ENCODE measurements at regions not wholly inside any gene's neighbourhood (a gene's known extent, or its start where the extent isn't known, plus 50 kb on each side); places are given as distances from the start of the nearest gene placed in this dataset.

GRCh38 chr5:56482363-56482762 lies 249.2 kb upstream of the ANKRD55 start:
- no peak for DNase-seq (ENCODE audit: low read depth in 2 of 2)

- DNase-seq (ENCODE audit: low read depth in 2 of 2) = peak in 1 of 2 experiments; percentile 7
These were observed 248.6 kb upstream of the ANKRD55 start for GRCh38 chr5:56481428-56482357.

- DNase-seq (ENCODE audit: low read depth in 2 of 2) = peak in 1 of 2 experiments; percentile 18
These were observed 247.7 kb upstream of the ANKRD55 start for GRCh38 chr5:56480705-56481427.

GRCh38 chr5:56480078-56480704 lies 247.1 kb upstream of the ANKRD55 start:
- no peak for DNase-seq (ENCODE audit: low read depth in 2 of 2)

DNA sequence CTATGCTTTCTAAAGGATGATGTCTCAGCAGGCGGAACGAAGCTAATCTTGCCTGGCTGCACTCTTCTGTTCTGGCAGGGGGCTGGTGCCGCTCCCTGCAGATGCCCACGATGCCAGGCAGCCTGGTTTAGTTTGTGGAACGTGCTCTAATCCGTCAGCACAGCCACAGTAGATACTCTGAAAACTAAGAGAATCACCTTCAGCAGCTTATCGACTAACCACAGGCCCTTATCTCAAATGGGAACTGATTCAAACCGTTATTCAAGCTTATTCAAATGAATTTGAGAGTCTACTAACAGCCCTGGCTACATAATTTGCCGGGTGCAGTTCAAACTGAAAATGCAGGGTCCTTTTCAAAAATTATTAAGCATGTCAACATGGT lies 246.6 kb upstream of the ANKRD55 start:
- no peak for DNase-seq (ENCODE audit: low read depth in 2 of 2)

DNA sequence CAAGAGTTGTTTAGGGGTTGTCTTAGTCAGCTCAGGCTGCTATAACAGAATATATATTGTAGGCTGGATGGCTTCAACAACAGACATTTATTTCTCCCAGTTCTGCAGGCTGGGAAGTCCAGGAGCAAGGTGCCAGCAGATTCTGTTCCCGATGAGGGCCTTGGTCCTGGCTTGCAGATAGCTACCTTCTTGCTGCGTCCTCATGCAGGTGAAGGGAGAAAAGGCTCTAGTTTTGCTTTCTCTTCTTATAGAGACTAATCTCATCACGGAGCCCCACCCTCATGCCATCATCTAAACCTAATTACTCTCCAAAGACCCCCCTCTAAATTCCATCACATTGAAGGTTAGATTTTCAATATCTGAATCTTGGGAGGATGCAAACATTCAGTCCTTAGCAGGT lies 246.0 kb upstream of the ANKRD55 start:
- DNase-seq (ENCODE audit: low read depth in 2 of 2) = no peak

DNA sequence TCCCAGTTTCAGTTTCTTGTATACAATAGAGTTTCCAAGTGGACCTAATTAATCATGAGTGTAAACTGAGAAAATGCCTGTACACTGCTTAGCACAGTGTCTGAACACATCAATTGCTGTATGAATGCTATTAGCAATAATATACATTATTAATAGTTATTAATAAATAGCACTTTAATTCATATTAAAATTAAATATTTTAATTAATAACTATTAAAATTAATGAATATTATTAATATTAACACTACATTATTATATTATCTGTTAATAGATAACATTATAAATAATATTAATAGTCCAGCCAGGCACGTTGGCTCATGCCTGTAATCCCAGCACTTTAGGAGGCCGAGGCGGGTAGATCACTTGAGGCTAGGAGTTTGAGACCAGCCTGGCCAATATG lies 244.9 kb upstream of the ANKRD55 start:
- DNase-seq (ENCODE audit: low read depth in 2 of 2) = no peak

GRCh38 chr5:56476487-56476856 lies 243.3 kb upstream of the ANKRD55 start:
- DNase-seq (ENCODE audit: low read depth in 2 of 2) = no peak

GRCh38 chr5:56475689-56476486 lies 242.8 kb upstream of the ANKRD55 start:
- no peak for DNase-seq (ENCODE audit: low read depth in 2 of 2)

GRCh38 chr5:56471707-56472106 lies 238.6 kb upstream of the ANKRD55 start:
- DNase-seq (ENCODE audit: low read depth in 2 of 2) = no peak

DNA sequence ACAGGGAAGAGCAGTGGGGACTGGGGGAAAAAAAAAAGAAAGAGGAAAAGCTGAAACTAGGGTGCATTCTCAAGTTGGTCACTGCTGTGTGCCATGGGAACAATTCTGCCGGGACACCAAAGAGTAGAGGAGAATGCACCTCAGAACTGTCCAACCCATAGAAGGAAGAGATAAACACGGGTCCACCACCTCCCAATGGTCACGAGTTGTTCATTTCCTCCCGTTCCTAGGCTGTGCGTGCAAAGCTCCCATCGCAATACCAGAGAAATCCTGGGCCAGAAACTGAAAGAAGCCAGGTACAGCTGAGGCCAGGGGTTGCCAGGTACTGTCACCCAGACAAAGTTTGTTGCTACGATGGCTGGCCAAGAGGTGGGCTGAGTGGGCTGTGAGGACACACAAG lies 236.9 kb upstream of the ANKRD55 start:
- DNase-seq (ENCODE audit: low read depth in 2 of 2) = no peak

DNA sequence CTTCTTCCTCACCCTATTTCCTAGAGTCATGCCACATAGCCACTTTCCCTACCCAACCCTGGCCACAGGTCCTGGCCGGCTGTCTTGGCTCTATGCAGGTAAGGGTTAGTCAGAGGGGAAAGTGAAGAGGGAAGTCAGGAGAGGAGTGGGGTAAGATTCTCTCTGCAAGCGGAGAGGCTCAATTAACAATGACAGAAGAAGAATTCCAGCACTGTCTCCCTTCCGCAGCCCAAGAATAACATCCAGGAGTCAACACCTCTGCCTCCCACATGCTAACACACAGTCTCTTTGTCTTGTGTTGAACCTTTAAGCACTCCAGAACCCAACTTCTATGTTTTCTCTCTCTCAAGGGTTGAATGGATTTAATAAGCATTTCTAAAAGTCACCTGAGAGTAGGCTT lies 235.1 kb upstream of the ANKRD55 start:
- no peak for DNase-seq (ENCODE audit: low read depth in 2 of 2)

DNA sequence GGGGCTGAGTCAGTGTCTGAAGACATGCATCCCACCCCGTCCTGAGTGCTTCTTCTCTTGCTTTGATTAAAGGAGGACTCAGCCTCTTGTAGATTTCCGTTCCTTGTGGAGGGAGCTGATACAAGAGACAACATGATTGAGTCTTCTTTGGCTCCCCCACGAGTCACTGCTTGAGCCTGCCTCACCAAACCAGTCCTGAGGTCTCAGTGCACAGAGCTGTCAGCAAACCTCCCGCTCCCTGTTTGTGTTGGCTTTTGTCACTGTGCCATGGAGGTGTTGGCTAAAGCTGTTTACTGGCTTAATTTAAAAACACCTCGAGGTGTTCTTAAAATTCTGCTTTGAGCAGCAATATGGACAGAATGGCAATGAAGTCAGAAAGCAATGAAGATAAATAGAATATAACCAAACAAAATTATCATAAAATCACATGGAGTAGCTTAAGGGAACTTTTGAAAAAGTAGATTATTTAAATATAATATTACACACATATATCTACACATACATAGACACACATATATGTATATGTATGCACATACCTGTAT lies 234.1 kb upstream of the ANKRD55 start:
- no peak for DNase-seq (ENCODE audit: low read depth in 2 of 2)

- no peak for DNase-seq (ENCODE audit: low read depth in 2 of 2)
These were observed 233.1 kb upstream of the ANKRD55 start for GRCh38 chr5:56466136-56466816.

GRCh38 chr5:56465769-56466135 lies 232.6 kb upstream of the ANKRD55 start:
- DNase-seq (ENCODE audit: low read depth in 2 of 2) = no peak

DNA sequence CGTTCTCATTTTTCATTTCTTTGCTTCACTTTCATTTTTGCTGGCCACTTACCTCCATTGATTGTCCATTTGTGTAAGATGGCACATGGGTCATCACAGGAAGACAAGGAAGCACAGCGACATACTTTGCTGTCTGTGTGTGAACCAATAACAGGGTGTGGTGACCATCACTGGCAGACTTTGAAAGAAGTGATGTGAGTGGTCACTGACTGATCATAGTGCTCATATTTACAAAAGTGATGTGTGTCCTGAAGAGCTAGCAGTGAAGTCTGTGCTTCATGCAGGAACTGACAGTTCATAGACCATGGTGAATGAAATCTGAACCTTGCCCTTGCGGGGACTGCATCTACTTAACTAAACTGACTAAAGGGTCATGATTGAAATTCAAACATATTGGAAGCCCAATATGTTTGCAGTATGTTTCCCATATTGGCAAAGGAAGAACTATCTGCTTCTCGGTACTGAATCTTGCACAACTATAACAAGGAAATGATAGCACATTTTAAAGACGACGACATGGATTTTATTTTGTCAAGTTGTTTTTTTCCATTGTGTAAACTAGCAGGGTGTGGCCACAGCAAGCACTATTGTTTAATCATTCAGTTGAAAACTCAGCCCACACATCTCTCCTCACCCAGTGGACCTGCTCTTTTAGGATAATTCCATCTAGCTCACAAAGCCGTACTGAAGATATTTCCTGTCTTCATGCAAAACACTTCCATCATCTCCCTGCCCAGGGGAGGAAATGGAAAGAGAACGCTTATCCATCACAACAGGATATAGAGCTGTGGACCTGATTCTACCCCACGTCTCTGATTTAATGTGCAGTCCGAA lies 232.0 kb upstream of the ANKRD55 start:
- DNase-seq (ENCODE audit: low read depth in 2 of 2) = no peak

GRCh38 chr5:56463944-56464571 lies 230.9 kb upstream of the ANKRD55 start:
- DNase-seq (ENCODE audit: low read depth in 2 of 2) = no peak

- no peak for DNase-seq (ENCODE audit: low read depth in 2 of 2)
These were observed 228.5 kb upstream of the ANKRD55 start for GRCh38 chr5:56461584-56461983.

GRCh38 chr5:56460681-56461191 lies 227.6 kb upstream of the ANKRD55 start:
- no peak for DNase-seq (ENCODE audit: low read depth in 2 of 2)

Measured in stimulated activated CD4-positive, alpha-beta T cell treated with anti-CD3 and anti-CD28 coated beads, Interleukin-12 subunit alpha, Interleukin-12 subunit beta, amount 100 ng/mL, for 24 hours (primary cell).